ENCODE measurements at regions not wholly inside any gene's neighbourhood (a gene's known extent, or its start where the extent isn't known, plus 50 kb on each side); places are given as distances from the start of the nearest gene placed in this dataset.
"Not testable (repeated sequence)": the region's sequence is repeated elsewhere in the genome, so short reads cannot be mapped to it uniquely, and the experiment has no call there.

DNA sequence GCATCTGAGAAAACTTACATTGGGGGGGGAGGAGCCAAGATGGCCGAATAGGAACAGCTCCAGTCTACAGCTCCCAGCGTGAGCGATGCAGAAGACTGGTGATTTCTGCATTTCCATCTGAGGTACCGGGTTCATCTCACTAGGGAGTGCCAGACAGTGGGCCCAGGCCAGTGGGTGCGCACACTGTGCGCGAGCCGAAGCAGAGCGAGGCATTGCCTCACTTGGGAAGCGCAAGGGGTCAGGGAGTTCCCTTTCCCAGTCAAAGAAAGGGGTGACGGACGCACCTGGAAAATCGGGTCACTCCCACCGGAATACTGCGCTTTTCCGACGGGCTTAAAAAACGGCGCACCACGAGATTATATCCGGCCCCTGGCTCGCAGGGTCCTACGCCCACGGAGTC lies 604.1 kb downstream of the TFAP2A start:
- not testable (repeated sequence) for H3K4me3 ChIP-seq (ENCODE audit: low read depth, low read length); H3K27ac ChIP-seq (ENCODE audit: low read depth); H3K36me3 ChIP-seq (ENCODE audit: insufficient read depth); H3K4me1 ChIP-seq (ENCODE audit: insufficient read depth); DNase-seq (ENCODE audit: extremely low spot score)
- 94% methylated on average over 24 of the region's 24 CpGs for WGBS

DNA sequence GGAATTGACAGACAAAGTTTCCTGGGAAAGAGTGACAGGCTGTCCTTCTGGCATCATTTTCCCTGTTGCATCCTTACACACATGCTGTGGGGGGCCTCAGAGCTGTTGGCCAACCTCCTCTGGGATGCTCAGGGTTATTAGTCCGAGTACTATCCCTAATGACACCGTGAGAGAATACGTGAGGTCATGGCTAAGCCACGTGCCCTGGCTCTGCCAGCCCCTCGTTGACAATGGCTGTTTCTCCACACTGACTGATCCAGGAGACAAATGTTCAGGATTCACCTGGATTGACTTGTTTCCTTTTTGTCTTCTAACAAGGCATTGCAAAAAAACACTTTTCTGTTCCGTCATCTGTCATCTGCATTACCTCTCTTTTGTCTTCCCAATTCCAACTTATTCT lies 604.6 kb downstream of the TFAP2A start:
- no peak for DNase-seq (ENCODE audit: extremely low spot score)
- no peak overlapping the region for H3K27ac ChIP-seq (ENCODE audit: low read depth)
- no peaks in the 10 kb centered on the region for H3K4me1 ChIP-seq (ENCODE audit: insufficient read depth)
- no peak overlapping the region for H3K4me3 ChIP-seq (ENCODE audit: low read depth, low read length)
- WGBS, result 85% methylated on average over 6 of the region's 6 CpGs
- no peaks in the 10 kb centered on the region for H3K36me3 ChIP-seq (ENCODE audit: insufficient read depth)

DNA sequence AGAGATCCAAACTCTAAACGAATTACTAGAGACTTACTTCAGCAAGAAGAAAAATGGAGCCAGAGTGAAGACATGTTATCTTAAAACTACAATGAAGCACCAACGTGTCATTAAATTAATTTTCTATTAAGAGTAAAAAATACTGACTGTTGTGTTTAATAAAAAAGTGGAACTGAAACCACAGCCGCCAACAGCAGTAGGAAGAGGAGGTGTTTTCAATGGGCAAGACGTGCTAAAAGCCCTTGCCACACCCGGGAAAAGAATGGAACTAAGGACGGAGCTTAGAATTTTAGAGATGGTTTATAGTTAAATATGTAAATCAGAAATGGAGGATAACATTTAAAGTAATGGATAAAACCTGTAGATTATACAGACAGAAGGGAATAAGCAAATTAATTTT lies 608.7 kb downstream of the TFAP2A start:
- no peak for DNase-seq (ENCODE audit: extremely low spot score)
- 76% methylated on average over 6 of the region's 6 CpGs for WGBS
- H3K4me3 ChIP-seq (ENCODE audit: low read depth, low read length), result no peak overlapping the region

DNA sequence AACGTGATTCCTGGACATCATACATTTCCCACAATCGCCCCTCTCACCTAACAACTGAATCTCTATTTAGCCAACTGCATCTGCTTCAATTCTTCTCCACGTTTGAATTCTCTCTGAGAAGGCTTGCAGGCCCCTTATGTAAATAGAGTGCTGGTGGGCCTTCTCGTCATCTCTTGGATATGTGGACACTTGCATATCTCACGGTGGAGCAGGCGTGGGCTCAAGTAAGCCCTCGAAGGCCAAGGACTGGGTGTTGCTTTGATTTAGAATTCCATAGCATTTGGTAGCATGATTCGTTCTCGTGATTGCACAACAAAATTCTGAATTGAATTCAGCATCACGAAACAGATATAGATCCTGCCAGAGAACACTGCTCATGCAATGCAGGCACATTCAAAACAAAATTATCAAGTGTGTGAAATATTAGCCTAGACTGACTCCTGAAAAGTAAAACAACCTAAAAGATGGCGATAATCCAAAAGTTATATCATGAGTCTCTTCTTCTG lies 613.6 kb downstream of the TFAP2A start:
- no peak overlapping the region for H3K4me3 ChIP-seq (ENCODE audit: low read depth, low read length)
- no peak overlapping the region for H3K27ac ChIP-seq (ENCODE audit: low read depth)
- H3K36me3 ChIP-seq (ENCODE audit: insufficient read depth), result no peaks in the 10 kb centered on the region
- WGBS, result 47% methylated on average over 11 of the region's 11 CpGs
- no peak for DNase-seq (ENCODE audit: extremely low spot score)
- no peaks in the 10 kb centered on the region for H3K4me1 ChIP-seq (ENCODE audit: insufficient read depth)

More for the DNA sequence above, 608.7 kb downstream of the TFAP2A start:
- H3K27ac ChIP-seq (ENCODE audit: low read depth), result no peak overlapping the region
- no peaks in the 10 kb centered on the region for H3K4me1 ChIP-seq (ENCODE audit: insufficient read depth)
- no peaks in the 10 kb centered on the region for H3K36me3 ChIP-seq (ENCODE audit: insufficient read depth)

DNA sequence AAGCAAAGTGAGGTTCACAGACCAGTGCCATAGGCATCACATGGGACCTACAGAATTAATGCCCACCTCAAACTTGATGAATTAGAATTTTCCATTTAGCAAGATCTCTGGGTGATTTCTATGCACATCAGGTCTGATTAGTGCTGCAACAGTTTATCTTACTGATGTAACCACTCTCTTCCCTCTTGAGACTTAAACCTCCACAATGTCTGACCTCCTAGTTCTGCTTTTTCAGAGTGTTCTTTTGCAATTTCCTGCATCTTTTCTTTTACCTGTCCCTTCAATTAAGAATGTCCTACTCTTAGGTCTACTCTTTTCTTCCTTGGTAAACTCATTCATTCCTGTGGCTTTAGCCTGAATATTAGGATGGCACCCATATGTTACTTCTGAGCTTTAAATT lies 615.3 kb downstream of the TFAP2A start:
- no peak for DNase-seq (ENCODE audit: extremely low spot score)
- Histone ChIP-seq H3K4me1 (ENCODE audit: insufficient read depth) (no peaks in the 10 kb centered on the region), H3K36me3 (ENCODE audit: insufficient read depth) (no peaks in the 10 kb centered on the region), H3K4me3 (ENCODE audit: low read depth, low read length) (no peak overlapping the region), H3K27ac (ENCODE audit: low read depth) (no peak overlapping the region)

DNA sequence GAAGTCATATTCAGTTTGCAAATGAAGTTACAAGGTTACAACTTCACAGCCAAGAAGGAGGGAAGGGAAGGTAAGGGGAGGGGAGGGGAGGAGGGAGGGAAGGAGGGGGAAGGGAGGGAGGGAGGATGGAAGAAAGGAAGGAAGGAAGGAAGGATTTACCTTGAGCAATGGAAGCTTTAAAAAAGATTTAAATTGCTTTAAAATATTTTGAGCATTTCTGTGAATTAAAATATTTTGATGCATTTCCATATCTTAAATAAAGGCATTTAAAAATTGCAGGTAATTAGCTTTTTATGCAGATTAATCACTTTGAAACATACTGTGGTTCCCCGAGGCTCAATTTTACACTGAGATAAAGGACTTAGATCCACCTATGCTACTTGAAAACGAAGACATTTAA lies 618.0 kb downstream of the TFAP2A start:
- no peak for DNase-seq (ENCODE audit: extremely low spot score)
- no peak overlapping the region for H3K4me3 ChIP-seq (ENCODE audit: low read depth, low read length)
- H3K27ac ChIP-seq (ENCODE audit: low read depth), result no peak overlapping the region
- no peaks in the 10 kb centered on the region for H3K36me3 ChIP-seq (ENCODE audit: insufficient read depth)
- no peaks in the 10 kb centered on the region for H3K4me1 ChIP-seq (ENCODE audit: insufficient read depth)
- 71% methylated on average over 2 of the region's 2 CpGs for WGBS

DNA sequence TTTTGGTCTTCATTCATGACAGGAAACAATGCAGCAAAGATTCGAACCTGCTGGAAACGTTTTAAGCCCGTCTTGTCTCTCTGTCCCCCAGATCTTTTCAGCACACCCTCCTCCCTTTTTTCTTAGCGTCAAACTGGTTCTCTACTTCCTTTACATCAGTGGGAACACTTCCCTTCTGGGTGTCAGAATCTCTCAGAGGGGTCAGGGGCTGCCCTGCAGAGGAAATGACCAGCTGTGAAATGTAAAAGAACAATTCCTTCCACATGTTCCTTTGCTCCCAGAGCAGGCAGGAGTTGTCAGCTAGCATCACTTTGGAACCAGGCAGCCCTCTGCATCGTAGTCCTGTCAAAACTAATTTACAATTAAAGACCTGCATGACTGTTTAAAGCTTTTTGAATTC lies 619.0 kb downstream of the TFAP2A start:
- no peak for DNase-seq (ENCODE audit: extremely low spot score)
- Histone ChIP-seq H3K4me3 (ENCODE audit: low read depth, low read length) (no peak overlapping the region), H3K27ac (ENCODE audit: low read depth) (no peak overlapping the region), H3K4me1 (ENCODE audit: insufficient read depth) (no peaks in the 10 kb centered on the region), H3K36me3 (ENCODE audit: insufficient read depth) (no peaks in the 10 kb centered on the region)
- 12% methylated on average over 5 of the region's 5 CpGs for WGBS

DNA sequence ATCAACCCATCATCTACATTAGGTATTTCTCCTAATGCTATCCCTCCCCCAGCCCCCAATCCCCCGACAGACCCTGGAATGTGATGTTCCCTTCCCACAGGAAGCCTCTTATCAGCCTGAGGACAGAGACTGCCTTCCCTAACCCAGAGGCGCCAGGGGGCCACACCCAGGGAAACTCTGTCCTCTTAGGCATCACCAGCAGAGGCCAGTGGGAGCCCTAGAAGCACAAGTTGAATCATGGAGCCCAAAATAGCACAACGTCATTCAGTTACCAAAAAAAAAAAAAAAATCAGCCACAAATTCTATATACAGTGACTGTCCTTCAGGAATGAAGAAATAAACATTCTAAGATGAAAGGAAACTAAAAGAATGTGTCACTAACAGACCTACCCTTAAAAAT lies 625.7 kb downstream of the TFAP2A start:
- no peak for DNase-seq (ENCODE audit: extremely low spot score)
- Histone ChIP-seq H3K27ac (ENCODE audit: low read depth) (no peak overlapping the region), H3K4me3 (ENCODE audit: low read depth, low read length) (no peak overlapping the region), H3K36me3 (ENCODE audit: insufficient read depth) (no peaks in the 10 kb centered on the region), H3K4me1 (ENCODE audit: insufficient read depth) (no peaks in the 10 kb centered on the region)
- 49% methylated on average over 3 of the region's 3 CpGs for WGBS

DNA sequence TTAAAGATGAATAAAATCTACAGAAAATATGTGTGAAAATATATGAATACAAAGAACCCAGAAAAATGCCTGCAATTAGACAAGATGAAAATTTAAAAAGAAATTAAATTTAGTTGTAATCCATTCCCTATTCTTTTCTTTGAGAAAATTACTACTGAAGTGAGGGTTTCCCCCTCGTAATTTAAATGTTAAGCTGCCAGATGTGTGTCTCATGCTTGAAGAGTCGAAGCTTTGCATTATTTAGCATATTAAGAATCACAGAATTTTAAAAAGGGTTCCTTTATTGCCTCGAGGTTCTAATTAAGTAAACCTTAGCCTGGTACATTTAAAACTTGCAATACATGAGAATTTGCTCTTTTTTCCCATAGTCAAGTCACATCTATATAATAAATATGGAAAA lies 630.1 kb downstream of the TFAP2A start:
- H3K36me3 ChIP-seq (ENCODE audit: insufficient read depth), result no peaks in the 10 kb centered on the region
- no peak overlapping the region for H3K4me3 ChIP-seq (ENCODE audit: low read depth, low read length)
- WGBS, result 60% methylated on average over 3 of the region's 3 CpGs

DNA sequence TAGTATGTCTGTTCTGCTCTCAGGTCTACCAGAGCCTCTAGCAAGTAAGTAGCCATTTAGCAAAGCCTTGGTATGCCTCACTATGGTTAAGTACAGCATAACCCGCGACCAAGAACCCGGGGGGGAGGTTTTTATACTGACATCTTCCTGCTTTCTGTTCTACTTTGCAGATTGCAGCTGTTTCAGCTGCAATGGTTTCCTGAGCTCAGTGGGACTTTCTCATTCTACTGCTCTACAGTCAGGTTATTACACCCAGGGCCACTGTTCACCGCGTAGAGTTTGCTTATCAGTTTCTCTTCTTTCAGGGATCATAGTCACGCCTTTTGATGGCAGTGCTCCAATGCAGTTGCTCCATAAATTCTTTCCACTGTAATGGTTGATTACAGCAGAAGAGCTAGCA lies 631.3 kb downstream of the TFAP2A start:
- no peaks in the 10 kb centered on the region for H3K4me1 ChIP-seq (ENCODE audit: insufficient read depth)
- H3K4me3 ChIP-seq (ENCODE audit: low read depth, low read length), result no peak overlapping the region
- H3K36me3 ChIP-seq (ENCODE audit: insufficient read depth), result no peaks in the 10 kb centered on the region
- DNase-seq (ENCODE audit: extremely low spot score), result no peak
- no peak overlapping the region for H3K27ac ChIP-seq (ENCODE audit: low read depth)
- 45% methylated on average over 6 of the region's 6 CpGs for WGBS

More for the DNA sequence above, 630.1 kb downstream of the TFAP2A start:
- H3K4me1 ChIP-seq (ENCODE audit: insufficient read depth), result no peaks in the 10 kb centered on the region
- no peak overlapping the region for H3K27ac ChIP-seq (ENCODE audit: low read depth)
- no peak for DNase-seq (ENCODE audit: extremely low spot score)

DNA sequence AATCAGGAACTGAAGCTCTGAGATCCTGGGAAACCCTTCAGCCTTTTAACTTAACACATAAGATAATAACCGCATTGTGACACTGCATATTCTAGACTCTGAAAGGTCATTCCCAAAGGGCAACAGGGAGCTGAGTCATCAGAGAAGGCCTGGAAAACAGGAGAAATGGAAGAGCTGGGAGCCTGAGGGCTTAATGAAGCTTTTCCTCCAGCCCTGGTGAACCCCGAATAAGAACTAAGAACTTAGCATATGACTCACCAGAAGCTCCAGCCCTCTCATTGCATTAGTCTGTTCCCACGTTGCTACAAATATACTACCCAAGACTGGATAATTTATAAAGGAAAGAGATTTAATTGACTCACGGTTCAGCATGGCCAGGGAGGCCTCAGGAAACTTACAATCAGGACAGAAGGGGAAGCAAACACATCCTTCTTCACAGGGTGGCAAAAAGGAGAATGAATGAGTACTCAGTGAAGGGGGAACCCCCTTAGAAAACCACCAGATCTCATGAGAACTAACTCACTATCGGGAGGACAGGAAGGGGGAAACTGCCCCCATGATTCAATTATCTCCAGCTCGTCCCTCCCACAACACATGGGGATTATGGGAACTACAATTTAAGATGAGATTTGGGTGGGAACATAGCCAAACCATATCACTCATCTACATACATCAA lies 648.5 kb downstream of the TFAP2A start:
- Histone ChIP-seq H3K36me3 (ENCODE audit: insufficient read depth) (no peaks in the 10 kb centered on the region), H3K4me1 (ENCODE audit: insufficient read depth) (no peaks in the 10 kb centered on the region), H3K27ac (ENCODE audit: low read depth) (no peak overlapping the region), H3K4me3 (ENCODE audit: low read depth, low read length) (no peak overlapping the region)
- WGBS, result 60% methylated on average over 6 of the region's 6 CpGs
- no peak for DNase-seq (ENCODE audit: extremely low spot score)

DNA sequence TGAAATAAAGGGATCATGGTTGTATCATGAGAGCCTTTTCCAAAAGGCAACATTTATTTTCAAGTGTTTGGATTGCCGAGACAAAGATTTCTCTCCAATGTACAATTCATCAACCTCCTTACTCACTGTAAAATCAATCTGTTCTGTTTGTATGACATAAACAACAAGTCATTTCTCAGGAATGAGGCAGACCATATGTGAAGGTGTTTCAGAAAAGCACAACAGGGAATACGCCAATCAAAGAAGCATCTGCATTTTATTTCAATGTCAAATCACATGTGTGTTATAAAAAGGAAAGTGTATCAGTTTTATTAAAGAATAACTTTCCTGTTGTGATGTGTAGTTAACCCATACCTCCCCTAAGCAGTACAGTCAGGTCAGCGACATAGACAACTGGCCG lies 653.7 kb downstream of the TFAP2A start:
- WGBS, result 71% methylated on average over 4 of the region's 4 CpGs
- H3K36me3 ChIP-seq (ENCODE audit: insufficient read depth), result no peaks in the 10 kb centered on the region
- DNase-seq (ENCODE audit: extremely low spot score), result no peak
- H3K4me1 ChIP-seq (ENCODE audit: insufficient read depth), result no peaks in the 10 kb centered on the region
- H3K27ac ChIP-seq (ENCODE audit: low read depth), result no peak overlapping the region
- no peak overlapping the region for H3K4me3 ChIP-seq (ENCODE audit: low read depth, low read length)

DNA sequence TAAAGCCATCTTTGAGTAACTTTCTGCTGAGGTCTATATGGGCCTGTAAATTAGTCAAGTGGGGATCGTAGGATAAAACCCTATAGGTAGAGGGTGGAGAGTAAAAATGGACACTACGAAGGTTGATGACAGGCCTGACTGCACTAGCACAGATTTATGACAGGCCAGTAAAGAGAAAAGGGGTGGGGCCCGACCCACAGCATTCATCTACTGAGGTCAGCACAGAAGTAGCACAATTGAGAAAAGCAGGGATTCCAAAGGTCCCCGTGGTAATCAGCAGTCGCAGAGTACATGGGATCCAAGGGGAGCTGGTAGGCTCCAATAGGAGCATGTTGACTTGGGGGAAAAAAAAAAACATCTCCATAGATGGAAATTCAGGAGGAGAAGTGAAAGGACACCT lies 660.4 kb downstream of the TFAP2A start:
- no peak for DNase-seq (ENCODE audit: extremely low spot score)
- Histone ChIP-seq H3K36me3 (ENCODE audit: insufficient read depth) (no peaks in the 10 kb centered on the region), H3K27ac (ENCODE audit: low read depth) (no peak overlapping the region), H3K4me3 (ENCODE audit: low read depth, low read length) (no peak overlapping the region), H3K4me1 (ENCODE audit: insufficient read depth) (no peaks in the 10 kb centered on the region)
- 79% methylated on average over 5 of the region's 5 CpGs for WGBS

DNA sequence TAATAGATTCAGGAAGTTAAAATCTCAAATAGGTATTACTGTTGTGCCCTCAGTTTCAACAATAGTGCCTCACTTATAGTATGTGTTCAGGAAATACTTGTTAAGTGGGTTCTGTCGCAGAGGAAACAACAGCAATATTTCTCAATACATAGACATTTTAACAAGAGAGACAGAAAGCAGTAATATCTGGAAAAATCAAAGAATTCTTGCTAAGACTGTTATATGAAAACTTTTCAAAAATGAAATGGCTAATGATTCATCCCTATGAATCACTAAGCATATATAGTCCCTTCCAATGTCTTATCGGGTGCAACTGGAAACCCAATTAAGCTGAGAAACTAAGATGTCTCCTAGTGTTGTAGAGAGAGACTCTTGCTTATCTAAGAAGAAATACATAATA lies 668.9 kb downstream of the TFAP2A start:
- no peak overlapping the region for H3K27ac ChIP-seq (ENCODE audit: low read depth)
- DNase-seq (ENCODE audit: extremely low spot score), result no peak
- no peak overlapping the region for H3K4me3 ChIP-seq (ENCODE audit: low read depth, low read length)
- no peaks in the 10 kb centered on the region for H3K36me3 ChIP-seq (ENCODE audit: insufficient read depth)
- H3K4me1 ChIP-seq (ENCODE audit: insufficient read depth), result no peaks in the 10 kb centered on the region
- WGBS, result 83% methylated on average over 2 of the region's 2 CpGs

DNA sequence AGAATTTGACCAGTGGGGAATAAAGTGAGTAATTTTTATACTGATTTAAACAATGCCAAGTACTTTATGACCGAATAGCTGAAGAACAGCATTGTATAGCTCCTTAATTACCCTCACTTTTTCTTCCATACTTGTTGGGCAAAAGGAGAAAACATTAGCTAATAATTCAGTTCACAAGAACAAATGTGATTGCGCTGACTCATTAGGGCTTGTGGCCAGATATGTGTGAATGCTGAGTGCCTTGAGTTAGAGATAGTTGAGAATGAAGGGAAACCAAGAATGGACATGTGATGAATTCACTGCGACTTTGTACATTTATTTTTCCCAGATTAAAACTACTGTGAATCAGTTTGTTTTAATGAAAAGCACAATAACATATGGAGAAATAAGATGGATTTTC lies 669.4 kb downstream of the TFAP2A start:
- Histone ChIP-seq H3K4me3 (ENCODE audit: low read depth, low read length) (no peak overlapping the region), H3K4me1 (ENCODE audit: insufficient read depth) (no peaks in the 10 kb centered on the region), H3K36me3 (ENCODE audit: insufficient read depth) (no peaks in the 10 kb centered on the region), H3K27ac (ENCODE audit: low read depth) (no peak overlapping the region)
- 46% methylated on average over 3 of the region's 3 CpGs for WGBS
- DNase-seq (ENCODE audit: extremely low spot score), result no peak
